ENCODE measurements at regions not wholly inside any gene's neighbourhood (a gene's known extent, or its start where the extent isn't known, plus 50 kb on each side); places are given as distances from the start of the nearest gene placed in this dataset.
"Not testable (repeated sequence)": the region's sequence is repeated elsewhere in the genome, so short reads cannot be mapped to it uniquely, and the experiment has no call there.

- ChIA-PET POLR2A (no interaction called here), CTCF (no interaction called here)
- no peak overlapping the region for H3K27ac ChIP-seq (ENCODE audit: insufficient read depth in 1 of 2, low read depth in 1 of 2, low read length in 2 of 2, poor library complexity in 1 of 2, severe bottlenecking in 2 of 2)
- H3K9me3 ChIP-seq (ENCODE audit: control extremely low read depth in 1 of 5, control insufficient read depth in 4 of 5, insufficient read depth in 2 of 5, low read depth in 1 of 5, low read length in 4 of 5), result no peaks in the 10 kb centered on the region
- 100% methylated on average over 1 of the region's 2 CpGs for WGBS (ENCODE audit: insufficient coverage)
- no peaks in the 10 kb centered on the region for H3K4me1 ChIP-seq (ENCODE audit: control extremely low read depth in 1 of 4, control insufficient read depth in 4 of 4, insufficient read depth in 4 of 4, low read length in 3 of 4)
- H3K27me3 ChIP-seq (replicated peaks in 2 of 5; ENCODE audit: control insufficient read depth in 4 of 5, insufficient read depth in 5 of 5, low read length in 4 of 5), result no peaks in the 10 kb centered on the region
- DNase-seq, result no peak
- H3K36me3 ChIP-seq (ENCODE audit: control insufficient read depth in 4 of 4, insufficient read depth in 4 of 4, low read length in 3 of 4), result no peaks in the 10 kb centered on the region
- no peak overlapping the region for H3K4me3 ChIP-seq (ENCODE audit: control insufficient read depth in 1 of 7, extremely low read depth in 1 of 7, insufficient read depth in 4 of 7, low read depth in 2 of 7, low read length in 6 of 7)
These were observed 600.8 kb downstream of the STK39 start for GRCh38 chr2:167646557-167646956.

- Histone ChIP-seq H3K36me3 (ENCODE audit: control insufficient read depth in 4 of 4, insufficient read depth in 4 of 4, low read length in 3 of 4) (no peaks in the 10 kb centered on the region), H3K9me3 (ENCODE audit: control extremely low read depth in 1 of 5, control insufficient read depth in 4 of 5, insufficient read depth in 2 of 5, low read depth in 1 of 5, low read length in 4 of 5) (no peaks in the 10 kb centered on the region), H3K4me1 (ENCODE audit: control extremely low read depth in 1 of 4, control insufficient read depth in 4 of 4, insufficient read depth in 4 of 4, low read length in 3 of 4) (no peaks in the 10 kb centered on the region), H3K27me3 (replicated peaks in 2 of 5; ENCODE audit: control insufficient read depth in 4 of 5, insufficient read depth in 5 of 5, low read length in 4 of 5) (no peaks in the 10 kb centered on the region), H3K4me3 (ENCODE audit: control insufficient read depth in 1 of 7, extremely low read depth in 1 of 7, insufficient read depth in 4 of 7, low read depth in 2 of 7, low read length in 6 of 7) (no peak overlapping the region), H3K27ac (ENCODE audit: insufficient read depth in 1 of 2, low read depth in 1 of 2, low read length in 2 of 2, poor library complexity in 1 of 2, severe bottlenecking in 2 of 2) (no peak overlapping the region)
- WGBS (ENCODE audit: insufficient coverage), result no CpG with 5 or more reads among the region's 1 CpG
- ChIA-PET POLR2A (no interaction called here), CTCF (no interaction called here)
- no peak for DNase-seq
These were observed 607.3 kb downstream of the STK39 start for GRCh38 chr2:167640096-167640495.

DNA sequence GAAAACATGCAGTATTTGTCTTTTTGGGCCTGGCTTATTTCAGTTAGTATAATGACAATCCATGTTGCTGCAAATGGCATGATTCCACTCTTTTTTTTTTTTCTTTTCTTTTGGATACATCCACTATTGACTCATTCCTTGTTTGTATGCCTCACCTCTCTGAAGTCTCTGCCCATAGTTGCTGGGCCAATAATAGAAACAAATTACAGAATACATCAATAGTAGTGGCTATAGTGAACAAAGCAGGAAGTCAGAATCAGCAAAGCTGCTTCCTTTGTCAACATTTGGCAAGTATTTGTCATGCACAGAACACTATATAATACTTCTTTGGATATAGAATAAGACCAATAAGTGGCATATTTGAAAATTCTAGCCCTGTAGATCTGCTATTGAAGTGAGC lies 609.7 kb downstream of the STK39 start:
- no peaks in the 10 kb centered on the region for H3K9me3 ChIP-seq (ENCODE audit: control extremely low read depth in 1 of 5, control insufficient read depth in 4 of 5, insufficient read depth in 2 of 5, low read depth in 1 of 5, low read length in 4 of 5)
- DNase-seq, result no peak
- ChIA-PET POLR2A (no interaction called here), CTCF (no interaction called here)
- H3K4me1 ChIP-seq (ENCODE audit: control extremely low read depth in 1 of 4, control insufficient read depth in 4 of 4, insufficient read depth in 4 of 4, low read length in 3 of 4), result no peaks in the 10 kb centered on the region
- H3K4me3 ChIP-seq (ENCODE audit: control insufficient read depth in 1 of 7, extremely low read depth in 1 of 7, insufficient read depth in 4 of 7, low read depth in 2 of 7, low read length in 6 of 7), result no peak overlapping the region
- H3K27ac ChIP-seq (ENCODE audit: insufficient read depth in 1 of 2, low read depth in 1 of 2, low read length in 2 of 2, poor library complexity in 1 of 2, severe bottlenecking in 2 of 2), result no peak overlapping the region
- no peaks in the 10 kb centered on the region for H3K27me3 ChIP-seq (replicated peaks in 2 of 5; ENCODE audit: control insufficient read depth in 4 of 5, insufficient read depth in 5 of 5, low read length in 4 of 5)
- H3K36me3 ChIP-seq (ENCODE audit: control insufficient read depth in 4 of 4, insufficient read depth in 4 of 4, low read length in 3 of 4), result no peaks in the 10 kb centered on the region

GRCh38 chr2:167632271-167632670 lies 615.1 kb downstream of the STK39 start:
- H3K27ac ChIP-seq (ENCODE audit: insufficient read depth in 1 of 2, low read depth in 1 of 2, low read length in 2 of 2, poor library complexity in 1 of 2, severe bottlenecking in 2 of 2); CTCF ChIA-PET; DNase-seq; H3K27me3 ChIP-seq (replicated peaks in 2 of 5; ENCODE audit: control insufficient read depth in 4 of 5, insufficient read depth in 5 of 5, low read length in 4 of 5); H3K4me1 ChIP-seq (ENCODE audit: control extremely low read depth in 1 of 4, control insufficient read depth in 4 of 4, insufficient read depth in 4 of 4, low read length in 3 of 4); H3K36me3 ChIP-seq (ENCODE audit: control insufficient read depth in 4 of 4, insufficient read depth in 4 of 4, low read length in 3 of 4); H3K4me3 ChIP-seq (ENCODE audit: control insufficient read depth in 1 of 7, extremely low read depth in 1 of 7, insufficient read depth in 4 of 7, low read depth in 2 of 7, low read length in 6 of 7); H3K9me3 ChIP-seq (ENCODE audit: control extremely low read depth in 1 of 5, control insufficient read depth in 4 of 5, insufficient read depth in 2 of 5, low read depth in 1 of 5, low read length in 4 of 5); POLR2A ChIA-PET: not testable (repeated sequence)
- WGBS (ENCODE audit: insufficient coverage), result no CpG with 5 or more reads among the region's 1 CpG

DNA sequence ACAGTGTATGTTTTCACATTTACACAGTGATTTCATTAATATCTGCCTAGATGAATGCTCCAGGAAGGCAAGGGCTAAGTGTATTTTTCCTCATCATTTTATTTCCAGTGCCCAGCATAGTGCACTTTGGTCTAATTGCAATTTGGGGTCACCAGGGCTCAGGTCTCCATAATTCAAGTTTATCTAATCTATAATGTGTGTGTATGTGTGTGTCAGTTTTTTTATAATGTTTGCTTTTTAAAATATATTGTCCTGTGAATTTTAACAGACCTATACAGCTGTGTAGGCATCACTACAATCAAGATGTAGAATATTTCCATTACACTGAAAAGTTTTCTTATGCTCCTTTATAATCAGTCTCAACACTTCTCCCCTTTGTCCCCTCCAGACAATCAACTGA lies 620.4 kb downstream of the STK39 start:
- Histone ChIP-seq H3K9me3 (ENCODE audit: control extremely low read depth in 1 of 5, control insufficient read depth in 4 of 5, insufficient read depth in 2 of 5, low read depth in 1 of 5, low read length in 4 of 5) (peaks cover 0 to 1% (median 0%) of the 10 kb centered on the region in 5 experiments), H3K27ac (ENCODE audit: insufficient read depth in 1 of 2, low read depth in 1 of 2, low read length in 2 of 2, poor library complexity in 1 of 2, severe bottlenecking in 2 of 2) (no peak overlapping the region), H3K4me3 (ENCODE audit: control insufficient read depth in 1 of 7, extremely low read depth in 1 of 7, insufficient read depth in 4 of 7, low read depth in 2 of 7, low read length in 6 of 7) (no peak overlapping the region), H3K4me1 (ENCODE audit: control extremely low read depth in 1 of 4, control insufficient read depth in 4 of 4, insufficient read depth in 4 of 4, low read length in 3 of 4) (no peaks in the 10 kb centered on the region), H3K36me3 (ENCODE audit: control insufficient read depth in 4 of 4, insufficient read depth in 4 of 4, low read length in 3 of 4) (no peaks in the 10 kb centered on the region), H3K27me3 (replicated peaks in 2 of 5; ENCODE audit: control insufficient read depth in 4 of 5, insufficient read depth in 5 of 5, low read length in 4 of 5) (no peaks in the 10 kb centered on the region)
- DNase-seq, result no peak
- CTCF ChIA-PET, result no interaction called here
- POLR2A ChIA-PET, result no interaction called here

DNA sequence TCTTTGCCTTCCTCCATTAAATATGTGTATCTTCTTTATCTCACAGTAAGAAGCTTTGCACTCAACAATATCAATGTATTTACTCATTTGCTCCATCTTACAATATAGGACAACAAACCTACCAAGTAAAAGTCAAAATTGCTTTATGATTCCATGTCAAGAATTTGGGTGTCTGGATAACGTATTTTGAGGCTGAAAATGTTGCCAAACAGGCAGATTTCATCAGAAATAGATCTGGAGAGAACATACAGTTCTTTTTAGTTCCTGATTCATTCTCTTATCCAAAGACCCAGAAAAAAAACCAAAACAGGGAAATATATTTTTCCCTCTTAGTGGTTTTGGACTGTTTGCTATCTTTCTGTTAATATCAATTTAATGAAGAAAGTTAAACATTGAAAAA lies 621.1 kb downstream of the STK39 start:
- ChIA-PET CTCF (no interaction called here), POLR2A (no interaction called here)
- no peak overlapping the region for H3K27ac ChIP-seq (ENCODE audit: insufficient read depth in 1 of 2, low read depth in 1 of 2, low read length in 2 of 2, poor library complexity in 1 of 2, severe bottlenecking in 2 of 2)
- H3K9me3 ChIP-seq (ENCODE audit: control extremely low read depth in 1 of 5, control insufficient read depth in 4 of 5, insufficient read depth in 2 of 5, low read depth in 1 of 5, low read length in 4 of 5), result peaks cover 0 to 1% (median 0%) of the 10 kb centered on the region in 5 experiments
- H3K4me3 ChIP-seq (ENCODE audit: control insufficient read depth in 1 of 7, extremely low read depth in 1 of 7, insufficient read depth in 4 of 7, low read depth in 2 of 7, low read length in 6 of 7), result no peak overlapping the region
- H3K4me1 ChIP-seq (ENCODE audit: control extremely low read depth in 1 of 4, control insufficient read depth in 4 of 4, insufficient read depth in 4 of 4, low read length in 3 of 4), result no peaks in the 10 kb centered on the region
- H3K27me3 ChIP-seq (replicated peaks in 2 of 5; ENCODE audit: control insufficient read depth in 4 of 5, insufficient read depth in 5 of 5, low read length in 4 of 5), result no peaks in the 10 kb centered on the region
- no peak for DNase-seq
- no CpG with 5 or more reads among the region's 1 CpG for WGBS (ENCODE audit: insufficient coverage)
- H3K36me3 ChIP-seq (ENCODE audit: control insufficient read depth in 4 of 4, insufficient read depth in 4 of 4, low read length in 3 of 4), result no peaks in the 10 kb centered on the region

- Histone ChIP-seq H3K4me1 (ENCODE audit: control extremely low read depth in 1 of 4, control insufficient read depth in 4 of 4, insufficient read depth in 4 of 4, low read length in 3 of 4) (no peaks in the 10 kb centered on the region), H3K4me3 (ENCODE audit: control insufficient read depth in 1 of 7, extremely low read depth in 1 of 7, insufficient read depth in 4 of 7, low read depth in 2 of 7, low read length in 6 of 7) (no peak overlapping the region), H3K27me3 (replicated peaks in 2 of 5; ENCODE audit: control insufficient read depth in 4 of 5, insufficient read depth in 5 of 5, low read length in 4 of 5) (no peaks in the 10 kb centered on the region), H3K27ac (ENCODE audit: insufficient read depth in 1 of 2, low read depth in 1 of 2, low read length in 2 of 2, poor library complexity in 1 of 2, severe bottlenecking in 2 of 2) (no peak overlapping the region), H3K36me3 (ENCODE audit: control insufficient read depth in 4 of 4, insufficient read depth in 4 of 4, low read length in 3 of 4) (no peaks in the 10 kb centered on the region), H3K9me3 (ENCODE audit: control extremely low read depth in 1 of 5, control insufficient read depth in 4 of 5, insufficient read depth in 2 of 5, low read depth in 1 of 5, low read length in 4 of 5) (no peaks in the 10 kb centered on the region)
- CTCF ChIA-PET, result no interaction called here
- DNase-seq, result no peak
- POLR2A ChIA-PET, result no interaction called here
These were observed 630.4 kb downstream of the STK39 start for GRCh38 chr2:167616997-167617396.

DNA sequence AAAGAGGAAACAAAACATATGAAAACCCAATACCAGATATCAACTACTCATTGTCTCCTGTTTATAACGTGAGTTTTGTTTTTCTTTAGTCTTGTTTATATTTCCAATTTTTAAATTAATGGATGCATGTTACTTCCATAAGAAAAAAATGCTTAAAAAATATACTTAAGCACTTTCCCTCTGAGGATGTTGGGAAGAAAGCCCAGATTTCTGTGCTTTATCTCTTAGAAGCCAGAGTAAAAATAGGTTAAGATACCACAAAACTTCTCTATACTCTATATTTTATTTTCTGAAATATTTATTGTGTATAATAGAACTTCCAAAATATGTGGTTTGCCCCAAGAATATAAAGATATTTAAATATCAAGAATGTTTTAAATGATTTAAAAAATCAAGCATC lies 633.9 kb downstream of the STK39 start:
- Histone ChIP-seq H3K27me3 (replicated peaks in 2 of 5; ENCODE audit: control insufficient read depth in 4 of 5, insufficient read depth in 5 of 5, low read length in 4 of 5) (no peaks in the 10 kb centered on the region), H3K36me3 (ENCODE audit: control insufficient read depth in 4 of 4, insufficient read depth in 4 of 4, low read length in 3 of 4) (no peaks in the 10 kb centered on the region), H3K9me3 (ENCODE audit: control extremely low read depth in 1 of 5, control insufficient read depth in 4 of 5, insufficient read depth in 2 of 5, low read depth in 1 of 5, low read length in 4 of 5) (no peaks in the 10 kb centered on the region), H3K4me1 (ENCODE audit: control extremely low read depth in 1 of 4, control insufficient read depth in 4 of 4, insufficient read depth in 4 of 4, low read length in 3 of 4) (no peaks in the 10 kb centered on the region), H3K4me3 (ENCODE audit: control insufficient read depth in 1 of 7, extremely low read depth in 1 of 7, insufficient read depth in 4 of 7, low read depth in 2 of 7, low read length in 6 of 7) (no peak overlapping the region), H3K27ac (ENCODE audit: insufficient read depth in 1 of 2, low read depth in 1 of 2, low read length in 2 of 2, poor library complexity in 1 of 2, severe bottlenecking in 2 of 2) (no peak overlapping the region)
- CTCF ChIA-PET, result no interaction called here
- whole genome bisulfite sequencing (ENCODE audit: insufficient coverage), result no CpG with 5 or more reads among the region's 1 CpG
- POLR2A ChIA-PET, result no interaction called here
- DNase-seq, result no peak
